Erythroblast (primary cell): ENCODE measurements at regions not wholly inside any gene's neighbourhood (a gene's known extent, or its start where the extent isn't known, plus 50 kb on each side); places are given as distances from the start of the nearest gene placed in this dataset.
"Not testable (repeated sequence)": the region's sequence is repeated elsewhere in the genome, so short reads cannot be mapped to it uniquely, and the experiment has no call there.

Source experiments
- DNase-seq, 2 experiments: peaks; one replicate each; lab custom pipeline; 2025; lab: John Stamatoyannopoulos, UW
- GATA1 ChIP-seq: IDR thresholded peaks from 2 replicates; pipeline ENCODE4 v1.6.1; 2011; ENCODE audit warnings: low read depth, mild to moderate bottlenecking, control low read depth, low read length, moderate library complexity
- POLR2A ChIP-seq: IDR thresholded peaks from 2 replicates; pipeline ENCODE4 v1.6.1; 2011; ENCODE audit warnings: mild to moderate bottlenecking, low read length

- no peak for TF ChIP-seq GATA1
- no peak for TF ChIP-seq POLR2A
- DNase-seq, result no peak
Measured at GRCh38 chr22:27253108-27253902, 548.3 kb downstream of the MN1 start.

- DNase-seq, result not testable (repeated sequence)
Measured at GRCh38 chr22:27254063-27254462, 547.5 kb downstream of the MN1 start.

- no peak for DNase-seq
- TF ChIP-seq POLR2A (no peak), GATA1 (no peak)
Measured at GRCh38 chr22:27255580-27255979, 546.0 kb downstream of the MN1 start.

- no peak for TF ChIP-seq GATA1
- TF ChIP-seq POLR2A, result no peak
Measured at GRCh38 chr22:27257987-27258386, 543.6 kb downstream of the MN1 start.

GRCh38 chr22:27258616-27259172 is 542.9 kb downstream of the MN1 start:
- no peak for TF ChIP-seq GATA1
- no peak for TF ChIP-seq POLR2A
- no peak for DNase-seq

More at GRCh38 chr22:27257987-27258386, 543.6 kb downstream of the MN1 start:
- DNase-seq, result no peak

DNA sequence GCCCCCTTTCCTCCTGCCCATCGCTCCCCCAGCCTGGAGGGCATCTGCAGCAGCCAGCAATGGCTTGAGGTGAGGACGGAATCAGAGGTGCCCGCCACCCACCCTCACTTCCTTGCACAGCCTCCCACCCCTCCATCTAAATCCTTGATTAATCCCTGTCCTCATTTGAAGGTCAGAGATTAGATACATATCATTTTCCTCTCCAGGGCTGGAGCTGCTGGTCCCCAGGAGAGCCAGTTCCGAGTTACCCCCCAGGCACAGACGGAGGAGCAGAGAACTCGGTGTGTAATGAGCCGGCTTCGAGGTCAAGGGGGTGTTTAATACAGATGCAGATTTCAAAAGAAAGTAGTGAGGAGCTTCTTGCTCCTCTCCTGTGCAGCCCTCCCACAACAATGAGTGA is 542.1 kb downstream of the MN1 start:
- TF ChIP-seq POLR2A (no peak), GATA1 (no peak)
- no peak for DNase-seq

DNA sequence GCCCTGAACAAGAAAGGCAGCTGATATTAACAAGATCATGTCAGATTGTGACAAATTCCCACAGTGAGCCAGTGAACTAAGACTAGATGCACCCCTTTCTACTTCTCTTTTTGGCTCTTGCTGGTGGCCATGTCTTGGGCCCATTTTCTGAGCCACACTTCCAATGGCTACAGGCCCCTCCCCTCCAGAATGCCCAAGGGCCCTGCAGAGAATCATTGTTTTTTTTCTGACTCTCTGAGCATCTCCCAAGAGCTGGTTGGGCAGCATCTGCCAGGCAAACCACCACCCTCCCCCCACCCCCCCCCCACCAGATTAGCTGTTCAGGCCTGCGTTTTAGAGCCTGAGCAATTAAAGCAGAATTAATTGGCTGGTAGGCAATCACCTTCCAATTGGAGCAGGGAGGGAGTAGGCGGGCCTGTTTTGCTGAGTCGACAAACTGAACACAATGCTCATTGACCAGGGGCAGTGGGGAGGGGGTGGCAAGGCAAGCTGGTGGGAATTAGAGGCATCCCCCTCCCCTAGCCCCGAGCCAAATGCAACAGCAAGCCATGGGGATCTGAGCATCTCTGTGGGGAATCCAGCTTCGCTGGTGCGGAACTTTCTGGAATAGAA is 541.4 kb downstream of the MN1 start:
- no peak for DNase-seq
- TF ChIP-seq GATA1, result no peak
- TF ChIP-seq POLR2A, result no peak

DNA sequence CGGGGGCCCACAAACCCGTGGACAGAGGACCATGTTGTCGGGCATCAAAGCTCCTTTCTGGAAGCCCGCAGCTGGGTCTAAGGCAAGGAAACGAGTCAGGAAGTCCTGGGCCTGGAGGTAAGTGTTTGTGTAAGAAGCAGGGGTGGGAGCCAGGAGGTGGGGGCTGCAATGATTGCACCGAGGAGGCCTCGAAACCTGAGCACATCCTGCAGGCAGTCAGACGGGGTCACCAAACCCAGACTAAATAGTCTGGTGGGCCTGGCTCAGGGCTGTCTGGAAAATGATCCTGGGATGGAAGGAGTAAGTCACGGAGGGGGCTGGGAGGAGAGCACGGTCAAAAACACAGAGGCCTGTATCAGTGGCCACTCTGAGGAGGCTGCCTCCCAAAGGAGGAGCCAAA is 539.2 kb downstream of the MN1 start:
- DNase-seq, result no peak
- TF ChIP-seq GATA1 (no peak), POLR2A (no peak)

- TF ChIP-seq POLR2A (no peak), GATA1 (no peak)
- no peak for DNase-seq
Measured at GRCh38 chr22:27264184-27264583, 537.4 kb downstream of the MN1 start.

- DNase-seq, result no peak
- TF ChIP-seq POLR2A (no peak), GATA1 (no peak)
Measured at GRCh38 chr22:27267145-27267544, 534.4 kb downstream of the MN1 start.

DNA sequence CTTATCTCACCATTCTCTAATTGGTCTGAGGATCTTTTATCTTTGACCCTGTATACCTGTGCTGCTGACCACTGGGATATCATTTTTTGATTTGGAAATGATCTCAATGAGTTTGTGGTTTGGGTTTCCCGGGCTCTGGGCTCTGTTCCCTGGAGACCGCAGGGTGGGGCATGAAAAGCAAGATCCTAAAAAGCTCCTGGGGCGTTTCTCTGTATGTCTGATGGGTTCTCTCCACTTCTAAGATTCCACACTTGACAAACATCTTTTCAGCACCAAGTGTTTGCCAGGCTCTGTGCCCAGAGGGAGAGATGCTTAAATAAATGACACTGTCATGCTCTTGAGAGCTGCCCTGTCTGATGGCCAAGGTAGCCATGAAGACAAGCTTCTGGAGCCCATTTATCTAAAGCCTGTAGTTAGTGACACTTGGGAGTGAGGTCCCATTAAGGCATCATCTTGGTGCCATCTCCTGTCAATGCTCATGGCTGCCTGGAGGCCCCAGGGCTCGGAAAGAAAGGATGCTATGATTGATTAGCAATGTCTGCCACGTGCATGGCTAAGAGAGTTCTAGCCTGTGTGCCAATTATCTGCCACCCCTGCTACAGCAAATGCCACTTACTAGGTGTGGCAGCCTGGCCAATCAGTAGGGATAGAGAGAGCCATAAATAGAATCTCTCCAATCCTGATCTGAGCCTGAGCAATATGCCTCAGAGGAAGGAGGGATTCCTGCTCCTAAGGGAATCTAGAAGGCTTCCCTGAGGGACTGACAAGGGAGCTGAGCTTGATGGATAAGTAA is 531.6 kb downstream of the MN1 start:
- no peak for DNase-seq
- TF ChIP-seq GATA1, result no peak

DNA sequence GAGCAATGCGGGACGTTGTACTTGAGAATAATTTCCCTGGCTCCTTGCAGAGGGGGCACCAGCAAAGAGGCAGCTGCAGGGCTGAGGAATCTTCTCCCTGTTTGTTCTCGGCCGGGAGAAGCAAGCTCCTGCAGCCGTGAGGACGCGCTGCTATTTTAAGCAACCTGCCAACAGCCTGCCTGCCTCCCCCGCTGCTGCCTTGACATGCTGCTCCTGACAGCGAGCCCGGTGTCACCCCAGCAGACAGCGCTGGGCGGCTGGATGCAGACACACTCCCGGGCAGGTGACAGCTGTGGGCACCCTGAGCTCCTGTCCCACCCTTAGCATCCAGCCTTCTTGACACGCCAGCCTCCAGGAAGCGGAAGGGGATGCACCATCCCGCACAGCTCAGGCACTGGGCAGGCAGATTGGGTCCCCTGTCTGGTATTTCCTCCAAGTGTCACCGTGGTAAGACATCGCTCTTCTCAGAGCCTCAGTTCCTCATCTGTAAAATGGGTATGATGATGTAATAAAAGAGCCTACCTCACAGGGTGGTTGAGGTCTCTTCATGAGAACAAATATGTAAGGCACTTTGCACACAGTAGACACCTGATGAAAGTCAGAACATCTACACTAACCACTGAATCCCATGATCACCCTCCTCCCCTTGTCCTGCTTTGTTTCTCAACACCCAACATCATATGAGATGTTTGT is 530.6 kb downstream of the MN1 start:
- no peak for DNase-seq
- TF ChIP-seq POLR2A (no peak), GATA1 (no peak)

DNA sequence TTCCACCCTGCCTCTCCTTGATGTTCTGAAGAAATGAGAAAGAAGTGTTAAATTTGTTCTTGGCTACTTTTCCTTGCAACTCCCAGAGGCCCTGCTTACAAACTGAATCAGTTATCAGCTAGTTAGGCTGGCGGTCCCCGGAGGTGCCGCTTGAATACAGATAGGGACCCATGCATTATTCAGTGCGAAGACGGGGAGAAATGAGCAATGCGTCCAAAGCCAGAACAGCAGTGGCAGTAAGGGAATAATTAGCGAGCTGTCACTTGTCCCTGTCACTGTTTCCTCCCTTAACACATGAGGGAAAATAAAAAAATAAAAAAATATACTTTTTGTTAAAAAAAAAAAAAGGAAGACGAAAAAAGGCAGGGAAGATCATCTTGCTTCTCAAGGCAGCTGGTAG is 528.1 kb downstream of the MN1 start:
- no peak for DNase-seq
- TF ChIP-seq GATA1, result no peak
- TF ChIP-seq POLR2A, result no peak

- no peak for DNase-seq
- TF ChIP-seq POLR2A, result no peak
- TF ChIP-seq GATA1, result no peak
Measured at GRCh38 chr22:27273853-27274252, 527.7 kb downstream of the MN1 start.
